CD14-positive monocyte (primary cell): ENCODE measurements at regions not wholly inside any gene's neighbourhood (a gene's known extent, or its start where the extent isn't known, plus 50 kb on each side); places are given as distances from the start of the nearest gene placed in this dataset.

Experiments used
- DNase-seq, 3 donors: peaks; one replicate each; pipeline ENCODE4 v3.0.0-alpha.2; 2011 to 2022
- H2AFZ ChIP-seq: 2 replicates; pipeline ENCODE4 v1.6.0; 2012; ENCODE audit warnings: mild to moderate bottlenecking, low read depth, low read length, inconsistent platforms; ENCODE audit not compliant: insufficient read depth, poor library complexity, severe bottlenecking
- H3K27ac ChIP-seq, 2 donors: 1 replicate in 1 of 2; 2 replicates in 1 of 2; pipeline ENCODE4 v1.5.1; 2012 to 2013; ENCODE audit warnings: low read length in 2 of 2, control low read depth in 1 of 2, inconsistent platforms in 1 of 2, low read depth in 1 of 2, mild to moderate bottlenecking in 1 of 2
- H3K27me3 ChIP-seq, 2 donors: one replicate each; pipeline versions ENCODE4 v1.6.0 to v1.6.1; 2011 to 2013; ENCODE audit warnings: low read length in 2 of 2; ENCODE audit not compliant: control insufficient read depth in 2 of 2, insufficient read depth in 2 of 2
- H3K36me3 ChIP-seq, 2 donors: replicated peaks in 1 of 2; 1 replicate in 1 of 2; 2 replicates in 1 of 2; pipeline versions ENCODE4 v1.5.1 to v1.6.1; 2012 to 2013; ENCODE audit warnings: low read length in 2 of 2, control low read depth in 1 of 2, inconsistent platforms in 1 of 2, mild to moderate bottlenecking in 1 of 2; ENCODE audit not compliant: insufficient read depth in 2 of 2, control insufficient read depth in 1 of 2
- H3K4me1 ChIP-seq, 2 donors: 1 replicate in 1 of 2; 2 replicates in 1 of 2; pipeline versions ENCODE4 v1.5.1 to v1.6.1; 2012 to 2013; ENCODE audit warnings: low read length in 2 of 2, control low read depth in 1 of 2, inconsistent platforms in 1 of 2, mild to moderate bottlenecking in 1 of 2, moderate library complexity in 1 of 2; ENCODE audit not compliant: insufficient read depth in 2 of 2, control insufficient read depth in 1 of 2
- H3K4me2 ChIP-seq: replicated peaks from 2 replicates; pipeline ENCODE3; 2012; ENCODE audit warnings: low read length, moderate library complexity, mild to moderate bottlenecking; ENCODE audit not compliant: poor library complexity, severe bottlenecking; ENCODE audit errors: extremely low read depth
- H3K4me3 ChIP-seq, 3 experiments: fragments of 200-600 bp in 1 of 3; sonication (generic) in 1 of 3; replicated peaks in 1 of 3; 1 replicate in 2 of 3; 2 replicates in 1 of 3; pipeline ENCODE4 v1.5.1; 2011 to 2013; ENCODE audit warnings: low read length in 3 of 3, mild to moderate bottlenecking in 3 of 3, control low read depth in 2 of 3, low read depth in 2 of 3, inconsistent platforms in 1 of 3, moderate library complexity in 1 of 3
- H3K79me2 ChIP-seq: 2 replicates; pipeline ENCODE4 v1.6.0; 2012; ENCODE audit warnings: mild to moderate bottlenecking, control low read depth, inconsistent platforms, low read length, moderate library complexity; ENCODE audit not compliant: insufficient read depth
- H3K9ac ChIP-seq: 2 replicates; pipeline ENCODE4 v1.6.0; 2017; ENCODE audit warnings: low read length, mild to moderate bottlenecking; ENCODE audit not compliant: insufficient read depth, poor library complexity, severe bottlenecking
- H3K9me3 ChIP-seq, 2 donors: replicated peaks in 1 of 2; 1 replicate in 1 of 2; 2 replicates in 1 of 2; pipeline versions ENCODE4 v1.5.1 to v1.6.1; 2012 to 2013; ENCODE audit warnings: low read length in 2 of 2, control low read depth in 1 of 2; ENCODE audit not compliant: control insufficient read depth in 1 of 2, insufficient read depth in 1 of 2
- H4K20me1 ChIP-seq: 2 replicates; pipeline ENCODE4 v1.6.0; 2012; ENCODE audit warnings: mild to moderate bottlenecking, low read length, control low read depth, moderate library complexity; ENCODE audit not compliant: insufficient read depth
- H3K27ac Mint-ChIP-seq, 7 donors: one replicate each; pipeline ENCODE4 v1.8.0; 2020; ENCODE audit warnings: mild to moderate bottlenecking in 7 of 7, mixed read lengths in 7 of 7, moderate library complexity in 6 of 7, inconsistent platforms in 2 of 7
- H3K27me3 Mint-ChIP-seq, 3 donors: one replicate each; pipeline ENCODE4 v1.8.0; 2021 to 2022; ENCODE audit warnings: low read depth in 3 of 3, mild to moderate bottlenecking in 3 of 3, mixed read lengths in 3 of 3, moderate library complexity in 3 of 3, inconsistent platforms in 1 of 3
- H3K36me3 Mint-ChIP-seq, 2 donors: one replicate each; pipeline ENCODE4 v1.8.0; 2020; ENCODE audit warnings: mixed read lengths in 2 of 2, inconsistent platforms in 1 of 2, mild to moderate bottlenecking in 1 of 2
- H3K4me1 Mint-ChIP-seq: one replicate; pipeline ENCODE4 v1.8.0; 2020; ENCODE audit warnings: mild to moderate bottlenecking, mixed read lengths
- H3K4me3 Mint-ChIP-seq, 2 donors: one replicate each; pipeline ENCODE4 v1.8.0; 2020; ENCODE audit warnings: mild to moderate bottlenecking in 2 of 2, mixed read lengths in 2 of 2, moderate library complexity in 1 of 2
- H3K9me3 Mint-ChIP-seq, 7 donors: one replicate each; pipeline ENCODE4 v1.8.0; 2020 to 2022; ENCODE audit warnings: mixed read lengths in 7 of 7, mild to moderate bottlenecking in 6 of 7, moderate library complexity in 6 of 7, inconsistent platforms in 2 of 7
- CTCF ChIP-seq: fragments of 200-600 bp; IDR thresholded peaks from one replicate; pipeline ENCODE4 v1.8.0; 2022; ENCODE audit warnings: antibody characterized with exemption, mild to moderate bottlenecking
- WGBS: methylation state at CpG from one replicate; pipeline ENCODE4 v1.1.5; 2013; ENCODE audit warnings: missing lambda C conversion rate; ENCODE audit not compliant: insufficient coverage; 5-methylcytosine and 5-hydroxymethylcytosine counted together
- intact Hi-C, 2 donors: fragments of 100-400 bp; cut with micrococcal nuclease; formaldehyde crosslinking; loops; one replicate each; pipeline versions ENCODE4 v1.15.0 to v1.15.1; 2023

GRCh38 chr12:16901946-16902345, 296.0 kb upstream of the LMO3 start:
- DNase-seq, result no peak
- no peak for TF ChIP-seq CTCF
- Histone ChIP-seq H3K27me3 (no peaks in the 10 kb centered on the region), H3K9me3 (peaks cover 4 to 8% of the 10 kb centered on the region in 2 donors), H2AFZ (no peak overlapping the region), H3K36me3 (no peaks in the 10 kb centered on the region), H3K4me1 (no peaks in the 10 kb centered on the region), H3K79me2 (no peaks in the 10 kb centered on the region), H3K9ac (no peak overlapping the region), H4K20me1 (no peaks in the 10 kb centered on the region), H3K27ac (no peak overlapping the region), H3K4me2 (no peak overlapping the region), H3K4me3 (no peak overlapping the region)
- intact Hi-C loops, result no loop called here
- WGBS, result no CpG with 5 or more reads among the region's 3 CpGs
- Mint-ChIP-seq H3K4me3 (no peak overlapping the region), H3K9me3 (peaks cover 0 to 7% (median 0%) of the 10 kb centered on the region in 7 donors), H3K36me3 (no peaks in the 10 kb centered on the region), H3K4me1 (no peaks in the 10 kb centered on the region), H3K27me3 (no peaks in the 10 kb centered on the region), H3K27ac (no peak overlapping the region)

- no peaks in the 10 kb centered on the region for H3K4me1 ChIP-seq
- Mint-ChIP-seq H3K4me1 (no peaks in the 10 kb centered on the region), H3K4me3 (no peak overlapping the region), H3K36me3 (no peaks in the 10 kb centered on the region), H3K27ac (no peak overlapping the region), H3K27me3 (no peaks in the 10 kb centered on the region), H3K9me3 (peaks cover 0 to 7% (median 2%) of the 10 kb centered on the region in 7 donors)
- no peaks in the 10 kb centered on the region for H4K20me1 ChIP-seq
- TF ChIP-seq CTCF, result no peak
- intact Hi-C loops, result no loop called here
- no peak overlapping the region for H3K4me2 ChIP-seq
- H3K79me2 ChIP-seq, result no peaks in the 10 kb centered on the region
- DNase-seq, result no peak
- H2AFZ ChIP-seq, result no peak overlapping the region
- H3K9ac ChIP-seq, result no peak overlapping the region
- H3K4me3 ChIP-seq, result no peak overlapping the region
- H3K27ac ChIP-seq, result no peak overlapping the region
- WGBS, result 97% methylated on average over 5 of the region's 14 CpGs
- no peaks in the 10 kb centered on the region for H3K27me3 ChIP-seq
- no peaks in the 10 kb centered on the region for H3K36me3 ChIP-seq
- H3K9me3 ChIP-seq, result peaks cover 3 to 5% of the 10 kb centered on the region in 2 donors
These were observed 287.5 kb upstream of the LMO3 start for GRCh38 chr12:16893426-16893825.
